Daoy (cell line): ENCODE measurements at regions not wholly inside any gene's neighbourhood (a gene's known extent, or its start where the extent isn't known, plus 50 kb on each side); places are given as distances from the start of the nearest gene placed in this dataset.
"Not testable (repeated sequence)": the region's sequence is repeated elsewhere in the genome, so short reads cannot be mapped to it uniquely, and the experiment has no call there.

ENCODE experiments used
- DNase-seq: peaks from one replicate; pipeline ENCODE4 v3.0.0-alpha.2; 2015; ENCODE audit warnings: low read depth

DNA sequence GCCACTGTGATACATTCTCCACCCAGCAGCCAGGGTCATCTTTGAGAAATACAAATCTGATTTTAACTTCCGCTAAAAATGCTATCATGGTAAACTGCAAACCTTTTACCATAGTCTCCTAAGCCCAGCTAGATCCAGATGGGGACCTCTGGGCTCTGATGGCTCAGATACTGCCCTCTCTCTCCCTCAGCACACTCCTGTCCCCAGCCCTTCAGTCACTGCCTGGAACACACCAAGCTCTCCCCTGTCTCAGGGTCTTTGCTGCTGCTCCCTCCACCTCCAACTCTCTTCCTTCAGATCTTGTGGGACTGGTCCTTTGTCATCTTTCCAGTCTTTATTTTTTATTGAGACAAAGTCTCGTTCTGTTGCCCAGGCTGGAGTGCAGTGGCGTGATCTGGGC is 65.1 kb downstream of the SPRY4 start:
- DNase-seq = no peak

DNA sequence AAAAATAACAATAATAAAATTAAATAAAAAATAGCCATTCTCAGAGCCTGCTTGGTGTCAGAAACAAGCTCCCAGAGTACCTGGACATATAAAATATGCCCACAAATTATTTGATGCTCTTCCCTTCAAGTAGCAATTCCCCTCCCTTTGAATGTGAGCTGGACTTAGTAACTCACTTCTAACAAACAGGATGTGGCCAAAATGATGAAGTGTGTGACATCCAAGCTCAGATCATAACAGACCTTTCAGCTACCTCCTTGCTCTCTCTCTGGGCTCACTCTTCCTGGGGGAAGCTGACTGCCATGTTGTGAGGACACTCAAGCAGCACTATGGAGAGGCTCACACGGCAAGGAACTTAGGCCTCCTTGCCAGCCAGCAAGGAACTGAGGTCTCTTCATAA is 69.0 kb downstream of the SPRY4 start:
- no peak for DNase-seq

DNA sequence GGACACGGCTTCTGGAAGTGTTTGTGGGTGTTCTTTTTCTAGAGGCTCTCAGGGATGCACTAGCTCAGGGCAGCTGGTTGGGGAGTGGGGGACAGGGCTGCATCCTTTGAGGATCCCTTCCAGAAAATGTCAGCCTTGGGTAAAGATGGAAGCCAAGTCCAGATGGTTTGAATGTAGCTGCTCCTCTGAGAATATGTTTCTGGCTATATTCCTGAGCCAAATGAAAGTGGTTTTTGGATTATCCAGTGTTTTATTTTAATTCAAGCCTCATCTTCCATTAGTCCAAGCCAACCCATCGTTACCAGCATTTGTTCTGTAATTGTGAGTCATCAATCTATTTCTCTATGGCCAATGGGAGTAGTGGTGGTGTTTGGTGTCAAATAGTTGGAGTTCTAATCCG is 70.4 kb downstream of the SPRY4 start:
- no peak for DNase-seq

DNA sequence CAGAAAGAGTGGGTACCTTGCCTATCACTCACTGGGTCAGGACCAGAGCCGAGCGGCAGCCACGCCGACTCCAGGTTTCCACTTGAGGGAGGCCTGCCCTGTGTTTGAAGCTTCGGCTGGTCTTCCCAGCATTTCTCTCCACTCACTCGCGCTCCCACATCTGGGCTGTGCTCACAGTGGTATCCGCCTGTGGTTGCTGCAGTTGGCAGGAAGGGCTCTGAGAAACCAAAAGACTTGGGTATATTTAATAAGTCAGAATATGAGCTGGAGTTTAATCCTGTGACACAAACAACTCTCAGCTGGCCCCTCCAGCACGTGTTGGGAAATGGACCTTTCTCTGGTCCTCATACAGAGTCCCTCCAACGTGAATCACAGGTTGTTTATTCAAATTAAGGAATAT is 70.9 kb downstream of the SPRY4 start:
- peak; percentile 23 for DNase-seq

DNA sequence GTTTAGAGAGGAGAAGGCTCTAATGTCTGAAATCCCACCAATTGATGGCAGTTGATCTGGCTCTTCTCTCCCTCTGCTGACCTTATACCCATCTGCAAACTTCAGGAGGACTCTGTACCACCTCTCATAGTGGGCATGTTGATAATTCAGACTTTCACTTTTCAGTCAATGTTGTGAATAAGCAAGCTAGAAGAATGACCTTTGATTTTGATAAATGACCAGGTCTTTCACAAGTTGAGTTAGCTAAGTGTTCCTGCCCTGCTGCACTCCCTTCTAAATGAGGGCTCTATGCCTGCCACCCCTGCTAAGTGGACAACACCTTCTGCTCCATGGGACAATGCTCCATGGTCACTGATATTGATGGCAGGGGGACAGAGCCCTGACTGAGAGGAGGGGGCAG is 74.7 kb downstream of the SPRY4 start:
- no peak for DNase-seq

DNA sequence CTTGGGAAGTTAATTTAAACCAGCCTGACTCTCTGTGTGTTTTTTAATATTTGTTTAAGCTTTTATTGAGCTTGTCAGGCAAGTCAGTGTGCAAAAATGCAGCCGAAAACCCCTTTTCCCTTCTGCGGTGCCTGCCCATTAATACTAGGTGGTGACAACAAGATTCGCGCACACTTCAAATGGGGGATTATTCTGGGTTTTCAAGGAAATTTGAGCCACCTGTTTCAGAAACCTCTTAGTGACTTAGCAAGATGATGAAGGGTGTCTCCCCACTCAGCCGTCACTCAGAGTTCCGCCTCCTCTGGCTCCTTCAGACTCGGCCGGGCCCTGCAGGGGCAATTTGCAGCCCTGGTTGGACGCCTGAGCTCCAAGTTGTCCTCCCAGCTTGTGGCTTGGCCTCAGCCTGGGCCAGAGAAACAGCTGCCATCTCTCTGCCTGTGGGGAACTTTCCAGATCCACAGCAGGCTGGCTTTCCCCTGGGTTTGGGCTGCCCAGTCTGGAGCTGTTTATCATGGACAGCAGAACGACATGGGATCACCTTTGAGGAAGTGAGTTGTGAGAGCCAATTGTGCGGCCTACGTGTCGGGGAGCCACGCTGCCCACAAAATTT is 75.9 kb downstream of the SPRY4 start:
- DNase-seq = peak; percentile 70

DNA sequence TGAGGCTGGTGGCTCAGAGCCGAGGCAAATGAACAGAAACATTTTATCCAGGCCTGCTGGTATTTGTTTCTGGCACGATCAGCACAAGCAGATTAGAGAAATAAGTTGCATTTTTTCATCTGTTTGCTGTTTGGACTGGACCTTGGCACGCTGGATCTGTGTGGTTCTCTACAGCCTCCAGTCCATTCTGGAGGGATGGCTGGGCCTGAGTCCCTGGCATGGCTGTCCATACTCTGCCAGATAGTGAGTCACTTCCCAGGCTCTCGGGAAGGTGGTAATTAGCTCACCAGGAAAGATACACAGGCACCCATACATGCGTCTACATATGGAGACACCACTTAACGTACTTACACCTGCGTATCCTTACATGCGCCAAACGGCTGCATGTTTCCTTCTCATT is 78.6 kb downstream of the SPRY4 start:
- DNase-seq = peak; percentile 91

GRCh38 chr5:142245786-142246185 is 79.0 kb downstream of the SPRY4 start:
- peak; percentile 79 for DNase-seq

- no peak for DNase-seq
These were observed 80.4 kb downstream of the SPRY4 start for GRCh38 chr5:142244440-142244839.

DNA sequence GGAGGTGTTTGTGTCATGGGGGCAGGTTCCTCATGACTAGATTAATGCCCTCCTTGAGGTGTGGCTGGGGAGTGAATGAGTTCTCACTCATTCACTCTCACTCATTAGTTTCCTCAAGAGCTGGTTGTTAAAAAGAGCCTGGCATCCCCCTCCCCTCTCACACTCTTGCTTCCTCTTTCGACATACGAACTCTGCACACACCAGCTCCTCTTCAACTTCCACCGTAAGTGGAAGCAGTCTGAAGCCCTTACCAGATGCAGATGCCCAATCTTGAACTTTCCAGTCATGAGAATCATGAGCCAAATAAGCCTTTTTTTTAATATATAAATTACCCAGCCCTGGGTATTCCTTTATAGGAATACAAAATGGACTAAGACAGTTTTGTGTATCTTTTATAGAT is 82.5 kb downstream of the SPRY4 start:
- no peak for DNase-seq

- DNase-seq = no peak
These were observed 85.2 kb downstream of the SPRY4 start for GRCh38 chr5:142239394-142240159.

DNA sequence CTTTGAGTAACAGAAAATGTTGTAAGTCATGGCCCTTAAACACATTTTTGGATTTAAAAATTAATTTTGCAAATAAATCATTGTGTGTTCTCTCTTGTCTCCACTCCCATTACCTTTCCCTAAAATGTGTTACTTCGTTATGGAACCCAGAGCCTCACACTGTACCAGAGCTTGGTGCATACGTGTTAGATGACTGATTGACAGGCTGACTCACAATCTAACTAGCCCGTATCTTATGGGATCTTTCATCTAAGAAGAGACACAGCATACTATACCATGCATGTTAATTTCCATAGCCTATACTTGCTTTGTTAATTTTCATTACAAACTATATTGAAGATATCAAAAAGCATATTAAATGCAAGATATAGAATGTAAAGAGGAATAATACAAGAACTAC is 87.1 kb downstream of the SPRY4 start:
- no peak for DNase-seq

DNA sequence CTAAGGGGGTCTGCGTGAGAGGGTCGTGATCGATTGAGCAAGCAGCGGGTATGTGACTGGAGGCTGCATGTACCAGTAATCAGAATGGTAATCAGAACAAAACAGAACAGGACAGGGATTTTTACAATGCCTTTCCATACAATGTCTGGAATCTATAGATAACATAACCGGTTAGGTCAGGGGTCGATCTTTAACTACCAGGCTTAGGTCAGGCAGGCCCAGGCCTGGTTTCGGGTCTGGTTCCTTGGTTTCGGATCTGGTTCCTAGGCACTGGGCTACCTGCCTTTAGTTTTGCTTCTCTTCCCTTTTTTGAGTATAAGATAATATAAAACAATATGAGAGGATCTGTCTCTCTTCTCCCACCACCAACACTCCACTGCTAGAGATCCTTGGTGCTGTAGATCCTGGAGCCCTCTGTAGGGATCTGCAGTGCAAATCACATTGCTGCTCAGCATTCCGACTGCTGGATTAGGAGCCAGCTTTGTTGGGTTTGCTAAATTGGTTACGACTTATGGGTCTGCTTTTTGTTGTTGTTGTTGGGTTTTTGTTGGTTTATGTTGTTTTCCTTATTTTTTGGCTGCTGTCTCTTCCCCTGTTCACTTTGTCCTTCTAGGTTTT is 88.0 kb downstream of the SPRY4 start:
- not testable (repeated sequence) for DNase-seq

- DNase-seq = no peak
These were observed 88.8 kb downstream of the SPRY4 start for GRCh38 chr5:142235870-142236672.

- no peak for DNase-seq
These were observed 89.6 kb downstream of the SPRY4 start for GRCh38 chr5:142235050-142235797.

- DNase-seq = no peak
These were observed 91.5 kb downstream of the SPRY4 start for GRCh38 chr5:142233083-142234032.

DNA sequence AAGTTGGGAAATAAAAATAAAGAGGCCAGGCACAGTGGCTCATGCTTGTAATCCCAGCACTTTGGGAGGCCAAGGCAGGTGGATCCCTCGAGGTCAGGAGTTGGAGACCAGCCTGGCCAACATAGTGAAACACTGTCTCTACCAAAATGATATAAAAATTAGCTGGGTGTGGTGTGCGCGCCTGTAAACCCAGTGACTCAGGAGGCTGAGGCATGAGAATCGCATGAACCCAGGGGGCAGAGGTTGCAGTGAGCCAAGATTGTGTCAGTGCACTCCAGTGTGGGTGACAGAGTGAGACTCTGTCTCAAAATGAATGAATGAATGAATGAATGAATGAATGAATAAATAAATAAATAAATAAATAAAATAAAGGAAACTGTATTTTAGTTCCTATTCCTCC is 93.9 kb downstream of the SPRY4 start:
- not testable (repeated sequence) for DNase-seq

- DNase-seq = no peak
These were observed 99.7 kb downstream of the SPRY4 start for GRCh38 chr5:142225141-142225540.

GRCh38 chr5:142222866-142223558 is 101.8 kb downstream of the SPRY4 start:
- DNase-seq = no peak
